HG03521 (cell line): ENCODE measurements at regions not wholly inside any gene's neighbourhood (a gene's known extent, or its start where the extent isn't known, plus 50 kb on each side); places are given as distances from the start of the nearest gene placed in this dataset.
A peak's percentile ranks its signal among the peaks of the same experiment; 100 is the strongest.
"Not testable (repeated sequence)": the region's sequence is repeated elsewhere in the genome, so short reads cannot be mapped to it uniquely, and the experiment has no call there.

Experiments
- ATAC-seq: cut with Tn5 transposase; IDR thresholded peaks from one replicate; pipeline ENCODE4 v1.9.1; 2021; ENCODE audit warnings: mild to moderate bottlenecking, moderate library complexity; ENCODE audit not compliant: unreplicated experiment

DNA sequence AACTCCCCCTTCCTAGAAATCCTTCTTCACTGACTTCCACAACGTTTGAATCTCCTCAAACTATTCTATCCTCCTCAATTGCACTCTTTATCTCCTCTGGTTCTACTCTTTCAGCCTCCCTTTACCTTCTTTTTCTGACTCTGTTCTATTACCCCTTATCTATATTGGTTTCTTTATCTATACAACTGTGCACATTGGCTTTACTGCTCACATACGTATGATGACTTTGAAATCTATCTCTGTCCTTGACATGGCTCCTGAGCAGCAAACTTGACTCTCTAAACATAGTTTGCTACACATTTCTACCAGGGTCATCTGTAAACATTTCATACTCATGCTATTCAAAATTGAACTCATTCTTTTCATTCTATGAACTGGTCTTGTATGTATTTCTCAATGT lies 601.0 kb upstream of the LINC00305 start:
- no peak for ATAC-seq

DNA sequence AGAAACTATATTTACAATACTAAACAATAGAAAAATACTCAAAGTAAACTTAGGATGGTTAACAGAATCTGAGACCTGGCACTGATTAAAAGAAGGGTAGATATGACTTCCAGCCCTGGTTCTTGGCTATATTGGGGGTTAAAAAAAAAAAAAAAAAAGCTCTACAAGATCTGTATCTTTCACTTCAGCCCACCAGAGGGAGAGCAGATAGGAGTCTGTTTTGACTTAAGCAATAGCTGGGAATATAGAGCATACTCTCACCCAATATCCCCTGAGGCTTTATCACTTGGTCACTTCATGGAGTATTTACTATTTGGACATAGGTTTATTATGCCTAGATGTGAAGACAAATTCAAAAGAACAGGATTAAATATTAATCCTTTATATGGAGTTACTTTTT lies 598.9 kb upstream of the LINC00305 start:
- no peak for ATAC-seq

DNA sequence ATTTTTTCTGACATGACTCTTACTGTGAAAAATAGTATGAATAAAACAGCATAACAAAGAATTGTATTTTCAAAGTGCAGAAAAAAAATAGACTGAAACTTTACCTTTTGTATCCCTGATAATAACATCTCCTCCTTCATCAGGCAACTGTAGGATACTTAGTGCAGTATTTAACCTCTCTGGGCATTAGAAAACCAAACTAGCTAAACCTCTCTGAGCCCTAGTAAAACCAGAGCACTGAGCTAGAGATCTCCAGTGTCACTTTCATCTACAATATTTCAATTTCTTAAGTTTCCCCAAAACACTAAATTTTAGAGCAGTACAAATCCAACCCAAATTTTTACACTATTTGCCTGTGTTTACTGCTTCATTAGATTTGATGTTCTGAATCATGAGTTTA lies 594.0 kb upstream of the LINC00305 start:
- ATAC-seq = no peak

DNA sequence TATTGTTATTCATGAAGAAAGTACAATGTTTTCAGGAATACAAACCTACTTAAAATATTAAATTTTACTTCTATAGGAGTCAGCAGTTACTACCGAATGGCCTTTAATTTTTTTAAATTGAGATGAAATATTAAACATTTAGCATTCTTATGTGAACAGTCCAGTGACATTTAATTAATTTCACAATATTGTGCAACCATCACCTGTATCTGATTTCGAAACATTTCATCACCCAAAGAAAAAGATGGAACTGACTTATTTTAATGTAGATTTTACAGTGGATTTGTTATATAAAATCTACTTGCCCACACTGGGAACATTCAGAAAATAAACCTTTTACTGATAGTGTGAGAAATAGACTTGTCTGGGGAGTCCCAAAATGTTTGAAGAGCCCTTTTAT lies 585.2 kb upstream of the LINC00305 start:
- ATAC-seq = no peak

DNA sequence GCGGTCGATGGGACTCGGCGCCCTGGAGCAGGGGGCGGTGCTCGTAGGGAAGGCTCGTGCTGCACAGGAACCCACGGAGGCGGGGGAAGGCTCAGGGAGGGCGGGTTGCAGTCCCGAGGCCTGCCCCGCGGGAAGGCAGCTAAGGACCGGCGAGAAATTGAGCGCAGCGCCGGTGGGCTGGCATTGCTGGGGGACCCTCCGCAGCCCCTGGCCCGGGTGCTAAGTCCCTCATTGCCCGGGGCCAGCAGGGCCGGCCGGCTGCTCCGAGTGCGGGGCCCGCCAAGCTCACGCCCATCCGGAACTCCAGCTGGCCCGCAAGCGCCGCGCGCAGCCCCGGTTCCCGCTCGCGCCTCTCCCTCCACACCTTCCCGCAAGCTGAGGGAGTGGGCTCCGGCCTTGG lies 576.8 kb upstream of the LINC00305 start:
- ATAC-seq = not testable (repeated sequence)

DNA sequence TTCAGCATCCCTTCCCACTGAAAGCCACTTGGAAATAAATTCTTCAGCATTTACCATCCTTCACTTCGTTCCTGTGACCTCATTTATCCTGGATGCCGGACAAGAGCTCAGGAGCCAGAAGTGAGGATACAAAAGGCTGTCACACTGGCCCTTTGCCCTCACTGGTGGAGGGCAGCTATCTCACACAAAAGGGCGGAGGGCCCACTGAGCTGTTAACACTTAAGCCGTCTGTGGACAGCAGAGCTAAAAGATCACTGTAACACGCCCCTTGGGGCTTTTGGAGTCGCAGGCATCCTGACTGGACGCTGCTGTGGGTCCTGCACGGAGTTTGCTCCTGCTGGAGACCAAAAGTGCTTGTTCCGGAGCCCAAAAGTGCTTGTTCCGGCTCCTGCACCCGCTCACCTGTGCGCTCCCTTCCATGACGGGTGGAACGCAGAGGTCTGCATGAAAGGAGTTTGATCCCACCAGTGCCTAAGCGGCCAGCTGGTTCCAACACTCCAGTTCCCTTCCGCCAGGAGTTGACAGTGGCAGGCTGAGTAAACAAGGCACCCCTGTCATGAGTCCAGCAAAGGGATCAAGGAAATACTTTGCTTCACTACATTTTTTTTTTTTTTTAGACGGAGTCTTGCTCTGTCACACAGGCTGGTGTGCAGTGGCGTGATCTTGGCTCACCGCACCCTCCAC lies 572.0 kb upstream of the LINC00305 start:
- no peak for ATAC-seq

GRCh38 chr18:64718808-64719207 lies 569.9 kb upstream of the LINC00305 start:
- no peak for ATAC-seq

DNA sequence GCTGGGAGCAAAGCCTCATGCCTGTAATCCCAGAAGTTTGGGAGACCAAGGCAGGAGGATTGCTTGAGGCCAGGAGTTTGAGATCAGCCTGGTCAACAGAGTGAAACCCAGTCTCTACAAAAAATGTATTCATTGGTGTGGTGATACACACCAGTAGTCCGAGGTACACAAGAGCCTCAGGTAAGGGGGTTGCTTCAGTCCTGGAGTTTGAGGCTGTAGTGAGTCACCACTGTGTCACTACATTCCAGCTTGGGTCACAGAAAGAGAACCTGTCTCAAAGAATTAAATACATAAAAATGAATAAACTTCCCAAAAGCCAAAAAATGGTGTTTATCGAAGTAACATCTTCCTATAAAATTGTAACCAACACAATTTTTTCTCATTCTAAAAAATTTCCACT lies 568.1 kb upstream of the LINC00305 start:
- ATAC-seq = no peak

- no peak for ATAC-seq
These were observed 565.2 kb upstream of the LINC00305 start for GRCh38 chr18:64714086-64714485.

DNA sequence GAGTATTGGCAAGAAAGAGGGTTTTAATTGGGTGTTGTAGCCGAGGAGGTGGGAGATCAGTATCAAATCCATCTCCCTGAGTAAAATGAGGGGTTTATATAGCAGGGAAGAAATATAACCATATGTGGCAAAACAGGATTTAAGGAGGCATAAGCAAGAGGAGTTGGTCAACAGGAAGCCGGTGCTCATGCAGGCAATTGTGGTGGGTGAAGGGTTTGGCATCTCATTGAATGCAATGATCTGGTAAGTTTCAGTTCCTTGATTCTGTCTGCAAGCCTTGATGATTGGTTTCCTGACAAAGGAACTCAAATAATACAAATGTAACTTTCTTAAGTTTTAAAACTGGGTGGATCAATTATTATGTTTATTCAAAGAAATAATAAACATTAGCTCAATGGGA lies 564.4 kb upstream of the LINC00305 start:
- peak; percentile 92 for ATAC-seq

- ATAC-seq = no peak
These were observed 563.1 kb upstream of the LINC00305 start for GRCh38 chr18:64712035-64712434.

DNA sequence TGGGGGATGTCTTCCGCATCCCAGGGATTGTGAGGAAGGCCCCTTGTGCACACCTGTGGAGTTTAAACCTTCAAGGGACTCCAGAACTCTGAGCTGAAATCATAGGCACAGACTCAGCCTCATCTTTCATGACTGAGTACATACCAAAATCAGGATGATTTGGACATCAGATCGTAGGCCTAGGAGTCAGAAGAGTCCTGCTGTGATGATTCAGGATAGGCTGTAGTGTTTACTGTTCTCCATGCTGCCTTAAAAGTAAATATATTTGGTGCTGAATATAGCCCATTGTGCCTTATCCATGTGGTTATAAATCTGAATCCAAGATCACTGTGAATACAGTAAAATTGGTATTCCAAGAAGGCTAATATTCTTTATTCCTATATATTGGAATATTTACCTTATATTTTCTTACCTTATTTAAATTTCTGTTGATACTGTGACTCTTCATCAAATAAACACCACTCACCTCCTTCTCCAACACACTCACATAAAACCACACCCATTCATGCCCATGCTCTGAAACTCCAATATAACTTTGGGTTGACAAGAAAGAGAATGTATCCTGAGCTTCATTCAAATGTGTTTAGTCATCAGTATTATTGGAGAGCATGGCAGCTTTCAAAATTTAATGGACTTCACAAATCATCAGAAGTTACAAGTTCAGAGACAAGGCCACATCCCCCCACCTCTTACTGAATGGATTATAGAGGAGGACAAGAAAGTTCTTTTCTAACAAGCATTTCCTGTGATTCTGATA lies 561.4 kb upstream of the LINC00305 start:
- no peak for ATAC-seq

- ATAC-seq = no peak
These were observed 558.2 kb upstream of the LINC00305 start for GRCh38 chr18:64707052-64707451.

DNA sequence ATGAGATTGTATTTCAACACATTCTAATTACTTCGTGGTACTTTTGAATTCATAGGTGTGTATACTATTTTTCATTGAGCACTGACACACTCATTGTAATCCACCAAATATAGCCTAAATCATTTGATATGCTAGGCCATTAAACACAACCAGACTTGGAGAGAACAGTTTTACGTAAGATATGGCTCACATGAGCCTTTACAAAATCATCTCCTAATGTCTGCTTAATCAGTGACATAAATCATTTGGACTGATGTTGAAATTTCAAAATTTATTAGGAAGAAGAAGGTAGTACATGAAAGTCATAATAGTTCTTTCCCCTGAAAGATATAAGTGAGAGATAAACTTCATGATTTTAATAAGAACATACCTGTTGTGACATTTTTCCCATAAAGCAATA lies 550.2 kb upstream of the LINC00305 start:
- ATAC-seq = no peak

DNA sequence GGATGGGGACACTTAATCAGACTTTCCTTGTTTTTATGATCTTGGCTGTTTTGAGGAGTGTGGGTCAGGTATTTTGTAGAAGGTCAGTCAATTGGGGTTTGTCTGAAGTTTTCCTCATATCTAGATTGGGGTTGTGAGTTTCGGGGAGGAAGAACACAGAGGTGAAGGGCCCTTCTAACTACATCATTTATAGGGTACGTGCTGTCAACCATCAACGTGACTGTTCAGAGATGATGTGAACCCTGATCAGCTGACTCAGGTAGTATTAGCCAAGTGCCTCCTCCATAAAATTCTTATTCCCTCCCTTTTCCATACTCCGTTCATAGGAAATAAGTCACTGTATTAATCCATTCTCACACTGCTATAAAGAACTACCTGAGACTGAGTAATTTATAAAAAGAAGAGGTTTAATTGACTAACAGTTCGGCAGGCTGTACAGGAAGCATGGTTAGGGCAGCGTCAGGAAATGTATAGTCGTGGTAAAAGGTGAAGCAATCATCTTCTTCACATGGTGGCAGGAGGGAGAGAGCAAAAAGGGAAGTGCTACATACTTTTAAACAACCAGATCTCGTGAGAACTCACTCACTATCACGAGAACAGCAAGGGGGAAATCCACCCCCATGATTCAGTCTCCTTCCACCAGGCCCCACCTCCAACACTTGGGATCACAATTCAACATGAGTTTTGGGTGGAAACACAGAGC lies 547.1 kb upstream of the LINC00305 start:
- ATAC-seq = no peak

- ATAC-seq = no peak
These were observed 544.9 kb upstream of the LINC00305 start for GRCh38 chr18:64693766-64694165.

- no peak for ATAC-seq
These were observed 543.9 kb upstream of the LINC00305 start for GRCh38 chr18:64692826-64693225.

- no peak for ATAC-seq
These were observed 530.2 kb upstream of the LINC00305 start for GRCh38 chr18:64679121-64679520.

DNA sequence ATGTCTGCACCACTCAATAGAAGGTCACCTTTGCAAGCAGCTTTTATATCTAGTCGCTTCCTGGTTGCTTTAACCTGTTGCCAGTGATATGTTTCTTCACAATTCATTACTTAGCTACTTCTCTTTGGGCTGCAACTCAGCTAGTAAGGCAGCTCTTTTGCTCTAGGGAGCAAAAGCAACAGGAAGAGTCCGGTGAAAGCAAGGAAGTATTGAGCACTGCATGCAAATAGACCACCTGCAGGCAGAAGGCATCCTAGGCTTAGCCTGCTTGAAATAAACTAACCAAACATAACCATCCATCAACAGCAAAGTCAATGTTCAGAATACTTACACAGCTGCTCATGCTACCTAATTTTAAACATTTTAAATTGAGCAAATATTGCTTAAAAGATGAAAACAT lies 529.2 kb upstream of the LINC00305 start:
- ATAC-seq = no peak

GRCh38 chr18:64674694-64675093 lies 525.8 kb upstream of the LINC00305 start:
- no peak for ATAC-seq

DNA sequence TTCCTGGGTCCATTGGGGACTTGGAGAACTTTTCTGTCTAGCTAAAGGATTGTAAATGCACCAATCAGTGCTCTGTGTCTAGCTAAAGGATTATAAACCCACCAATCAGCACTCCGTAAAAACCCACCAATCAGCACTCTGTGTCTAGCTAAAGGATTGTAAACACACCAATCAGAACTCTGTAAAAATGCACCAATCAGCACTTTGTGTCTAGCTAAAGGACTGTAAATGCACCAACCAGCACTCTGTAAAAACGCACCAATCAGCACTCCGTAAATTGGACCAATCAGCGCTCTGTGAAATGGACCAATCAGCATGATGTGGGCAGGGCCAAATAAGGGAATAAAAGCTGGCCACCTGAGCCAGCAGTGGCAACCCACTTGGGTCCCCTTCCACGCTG lies 522.4 kb upstream of the LINC00305 start:
- ATAC-seq = not testable (repeated sequence)

GRCh38 chr18:64668461-64668962 lies 519.6 kb upstream of the LINC00305 start:
- no peak for ATAC-seq
